IPS-18c (cell line): ENCODE measurements at regions not wholly inside any gene's neighbourhood (a gene's known extent, or its start where the extent isn't known, plus 50 kb on each side); places are given as distances from the start of the nearest gene placed in this dataset.
"Not testable (repeated sequence)": the region's sequence is repeated elsewhere in the genome, so short reads cannot be mapped to it uniquely, and the experiment has no call there.

ENCODE experiments used
- H3K4me3 ChIP-seq: 2 replicates; pipeline ENCODE4 v1.7.0; 2013; ENCODE audit warnings: low read depth, mild to moderate bottlenecking, low read length, moderate library complexity; ENCODE audit not compliant: insufficient read depth
- H3K9me3 ChIP-seq: one replicate; pipeline ENCODE4 v1.6.1; 2013; ENCODE audit warnings: mild to moderate bottlenecking, low read length, moderate library complexity; ENCODE audit not compliant: control insufficient read depth, insufficient read depth

DNA sequence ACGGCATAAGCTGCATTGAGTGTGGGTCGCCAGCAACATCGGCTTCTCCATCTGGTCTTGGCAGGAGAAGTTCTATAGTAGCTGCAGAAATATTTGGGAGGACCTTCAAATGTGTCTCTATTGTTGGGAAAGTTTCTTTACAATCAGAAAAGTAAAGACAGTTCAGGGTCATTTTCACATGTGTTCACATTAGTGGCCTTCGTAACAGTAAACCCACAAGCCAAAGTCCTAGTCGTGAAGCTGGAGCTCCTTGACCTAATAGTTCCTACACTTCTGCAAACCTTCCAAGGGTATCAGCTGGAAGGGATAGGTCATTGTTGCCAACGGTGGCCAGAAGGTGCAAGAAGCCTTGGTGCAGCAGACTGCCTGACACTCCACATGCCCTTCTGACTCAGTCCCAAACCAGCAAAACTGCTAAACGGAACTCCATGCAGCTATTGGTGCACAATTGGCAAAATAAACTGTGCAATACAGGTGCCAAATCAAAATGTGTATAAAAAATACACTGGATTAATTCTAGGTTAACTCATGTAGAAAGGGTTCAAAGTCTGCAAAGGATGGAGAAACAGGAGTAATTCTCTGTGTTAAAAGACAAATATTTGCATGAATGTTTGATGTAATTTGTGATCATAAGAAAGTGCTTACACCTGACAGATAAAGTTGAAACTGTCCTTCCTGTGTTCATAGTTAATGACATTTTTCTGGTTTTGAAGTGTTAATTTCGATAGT, 102.8 kb upstream of the EGFR start:
- Histone ChIP-seq H3K4me3 (no peak overlapping the region), H3K9me3 (no peaks in the 10 kb centered on the region)

DNA sequence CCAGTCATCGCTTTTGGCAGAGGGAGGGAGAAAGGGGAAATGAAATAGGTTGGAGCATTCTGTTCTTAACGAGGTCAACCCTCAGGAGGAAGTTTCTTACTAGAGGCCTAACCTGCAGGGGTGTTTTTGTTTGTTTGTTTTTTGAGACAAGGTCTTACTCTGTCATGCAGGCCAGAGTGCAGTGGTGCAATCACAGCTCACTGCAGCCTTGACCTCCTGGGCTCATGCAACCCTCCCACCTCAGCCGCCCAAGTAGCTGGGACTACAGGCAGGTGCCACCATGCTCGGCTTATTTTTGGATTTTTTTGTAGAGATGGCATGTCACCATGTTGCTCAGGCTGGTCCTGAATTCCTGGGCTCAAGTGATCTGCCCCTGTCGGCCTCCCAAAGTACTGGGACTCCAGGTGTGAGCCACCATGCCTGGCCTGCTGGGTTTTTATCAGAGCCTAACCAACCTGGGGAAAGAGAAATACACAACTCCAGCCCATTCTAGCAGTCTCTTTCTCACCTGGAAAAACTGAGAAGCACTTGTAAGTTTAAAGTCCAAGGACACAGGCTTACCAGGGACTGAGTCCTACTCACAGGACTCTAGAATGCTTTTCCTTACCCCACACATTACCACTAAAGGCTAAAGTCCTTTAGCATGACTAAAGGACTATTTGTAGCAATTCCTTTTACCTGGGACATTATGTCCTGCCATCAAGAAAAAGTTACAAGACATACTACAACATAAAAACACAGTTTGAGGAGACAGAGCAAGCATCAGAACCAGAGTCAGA, 101.0 kb upstream of the EGFR start:
- no peak overlapping the region for H3K4me3 ChIP-seq
- no peaks in the 10 kb centered on the region for H3K9me3 ChIP-seq

GRCh38 chr7:54921116-54921515, 97.7 kb upstream of the EGFR start:
- no peak overlapping the region for H3K4me3 ChIP-seq
- peaks cover 3% of the 10 kb centered on the region for H3K9me3 ChIP-seq

GRCh38 chr7:54931532-54931931, 87.3 kb upstream of the EGFR start:
- Histone ChIP-seq H3K9me3 (no peaks in the 10 kb centered on the region), H3K4me3 (no peak overlapping the region)

DNA sequence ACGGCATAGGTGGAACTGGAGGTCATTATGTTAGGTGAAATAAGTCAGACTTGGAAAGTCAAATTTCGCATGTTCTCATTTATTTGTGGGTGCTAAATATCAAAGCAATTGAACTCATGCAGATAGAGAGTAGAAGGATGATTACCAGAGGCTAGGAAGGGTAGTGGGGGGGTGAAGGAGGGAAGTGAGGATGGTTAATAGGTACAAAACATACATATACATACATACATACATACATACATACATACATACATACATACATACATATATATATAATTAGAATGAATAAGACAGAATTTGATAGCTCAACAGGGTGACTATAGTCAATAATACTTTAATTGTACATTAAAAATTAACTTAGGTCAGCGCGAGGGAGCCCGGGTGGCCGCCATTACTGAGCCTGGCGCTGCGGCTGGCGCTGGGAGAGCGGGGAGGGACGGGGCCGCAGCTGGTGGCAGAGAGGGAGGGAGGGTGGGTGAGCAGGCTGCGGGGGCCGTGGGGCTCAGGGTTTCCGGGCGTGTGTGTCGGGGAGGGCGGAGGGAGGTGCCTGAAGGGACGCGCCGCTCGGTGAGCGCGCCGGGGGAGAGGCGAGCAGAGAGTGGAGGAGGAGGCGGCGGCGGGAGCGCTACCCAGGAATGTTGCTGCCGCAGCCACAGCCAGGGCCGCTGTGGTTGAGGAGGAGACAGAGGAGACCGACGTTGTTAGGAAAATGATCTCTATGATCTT, 85.8 kb upstream of the EGFR start:
- Histone ChIP-seq H3K9me3 (no peaks in the 10 kb centered on the region), H3K4me3 (peak overlapping the region; percentile 51; the same call in 1 of the 2 replicates)

- H3K4me3 ChIP-seq, result peak overlapping the region; percentile 51; the same call in 1 of the 2 replicates
Observed at GRCh38 chr7:54933643-54934042, 85.2 kb upstream of the EGFR start.

GRCh38 chr7:54940748-54941147, 78.1 kb upstream of the EGFR start:
- Histone ChIP-seq H3K4me3 (no peak overlapping the region), H3K9me3 (no peaks in the 10 kb centered on the region)

More at GRCh38 chr7:54933643-54934042, 85.2 kb upstream of the EGFR start:
- no peaks in the 10 kb centered on the region for H3K9me3 ChIP-seq

GRCh38 chr7:54944179-54944578, 74.6 kb upstream of the EGFR start:
- Histone ChIP-seq H3K4me3 (no peak overlapping the region), H3K9me3 (no peaks in the 10 kb centered on the region)

DNA sequence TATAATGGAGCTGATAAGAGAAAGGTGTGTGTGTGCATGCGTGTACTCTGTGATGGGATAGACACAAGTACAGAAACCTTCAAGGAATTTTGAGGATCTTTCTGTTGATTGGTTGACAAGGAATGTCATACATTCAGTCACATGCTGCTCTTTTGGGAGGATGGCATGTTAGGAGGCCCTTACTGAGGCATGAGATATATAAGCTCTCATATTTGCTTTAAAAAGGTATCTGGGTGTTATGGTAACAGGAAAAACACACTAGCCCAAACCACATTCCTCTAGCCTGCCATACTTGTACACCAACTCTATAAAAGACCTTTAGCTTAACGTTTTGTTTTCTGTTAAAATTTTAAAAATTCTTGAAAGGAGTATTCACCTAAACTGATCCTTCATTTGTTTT, 72.5 kb upstream of the EGFR start:
- no peaks in the 10 kb centered on the region for H3K9me3 ChIP-seq
- no peak overlapping the region for H3K4me3 ChIP-seq

GRCh38 chr7:54946764-54947163, 72.1 kb upstream of the EGFR start:
- Histone ChIP-seq H3K9me3 (no peaks in the 10 kb centered on the region), H3K4me3 (no peak overlapping the region)

DNA sequence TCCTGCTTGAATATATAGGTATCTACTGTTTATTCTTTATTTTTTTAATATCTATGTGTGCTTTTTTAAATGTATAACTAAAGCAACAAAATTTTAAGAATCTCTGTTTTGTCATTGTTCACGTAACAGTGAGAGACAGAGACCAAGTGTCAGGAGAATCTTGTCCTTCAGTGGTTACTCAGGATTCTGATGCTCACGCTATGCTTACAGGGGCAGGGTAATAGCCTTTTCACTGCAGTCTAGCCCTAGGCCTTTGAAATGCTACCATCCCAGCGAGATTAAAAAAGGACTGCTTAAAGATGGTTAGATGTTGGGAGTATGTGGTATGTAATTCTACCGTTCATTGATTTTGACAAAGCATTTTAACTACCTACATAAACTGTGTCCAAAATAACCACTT, 71.6 kb upstream of the EGFR start:
- Histone ChIP-seq H3K9me3 (no peaks in the 10 kb centered on the region), H3K4me3 (no peak overlapping the region)

DNA sequence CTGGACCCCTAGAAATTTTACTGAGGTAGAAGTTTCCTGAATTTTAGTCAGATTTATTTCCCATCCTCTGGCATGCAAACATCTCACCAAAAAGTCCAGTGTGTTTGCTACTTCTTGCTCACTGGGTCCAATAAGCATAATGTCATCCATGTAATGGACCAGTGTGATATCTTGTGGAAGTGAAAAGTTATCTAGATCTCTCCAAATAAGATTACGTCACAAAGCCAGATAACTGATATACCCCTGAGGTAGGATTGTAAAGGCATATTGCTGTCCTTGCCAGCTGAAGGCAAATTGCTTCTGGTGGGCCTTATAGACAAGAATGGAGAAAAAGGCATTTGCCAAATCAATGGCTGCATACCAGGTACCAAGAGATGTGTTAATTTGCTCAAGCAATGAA, 69.3 kb upstream of the EGFR start:
- H3K4me3 ChIP-seq, H3K9me3 ChIP-seq: not testable (repeated sequence)

GRCh38 chr7:54955296-54955695, 63.5 kb upstream of the EGFR start:
- peaks cover 2% of the 10 kb centered on the region for H3K9me3 ChIP-seq
- H3K4me3 ChIP-seq, result no peak overlapping the region

- no peak overlapping the region for H3K4me3 ChIP-seq
- H3K9me3 ChIP-seq, result peaks cover 2% of the 10 kb centered on the region
Observed at GRCh38 chr7:54955696-54956420, 63.0 kb upstream of the EGFR start.

- peaks cover 2% of the 10 kb centered on the region for H3K9me3 ChIP-seq
Observed at GRCh38 chr7:54956865-54957264, 62.0 kb upstream of the EGFR start.

GRCh38 chr7:54960517-54960916, 58.3 kb upstream of the EGFR start:
- H3K4me3 ChIP-seq, result no peak overlapping the region
- peaks cover 2% of the 10 kb centered on the region for H3K9me3 ChIP-seq

More at GRCh38 chr7:54956865-54957264, 62.0 kb upstream of the EGFR start:
- H3K4me3 ChIP-seq, result no peak overlapping the region

DNA sequence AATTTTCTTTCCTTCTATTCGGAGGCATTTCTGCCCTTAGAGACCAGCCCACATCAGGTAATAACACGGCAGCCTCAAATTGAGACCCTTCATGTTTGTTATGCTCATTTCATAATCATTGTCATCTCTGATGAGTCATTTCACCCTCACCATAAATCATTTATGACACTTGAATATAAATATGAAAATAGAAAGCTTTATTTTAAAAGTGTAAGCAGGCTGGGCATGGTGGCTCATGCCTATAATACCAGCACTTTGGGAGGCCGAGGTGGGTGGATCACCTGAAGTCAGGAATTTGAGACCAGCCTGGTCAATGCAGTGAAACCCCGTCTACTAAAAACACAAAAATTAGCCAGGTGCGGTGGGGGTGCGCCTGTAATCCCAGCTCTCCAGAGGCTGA, 57.4 kb upstream of the EGFR start:
- peaks cover 2% of the 10 kb centered on the region for H3K9me3 ChIP-seq
- no peak overlapping the region for H3K4me3 ChIP-seq
